ENCODE measurements at regions not wholly inside any gene's neighbourhood (a gene's known extent, or its start where the extent isn't known, plus 50 kb on each side); places are given as distances from the start of the nearest gene placed in this dataset.

- TF ChIP-seq NANOG (IDR thresholded peaks at IDR 0.05; ENCODE audit: insufficient read depth, low read depth, low read length, poor library complexity, severe bottlenecking) (no peak), SP4 (IDR thresholded peaks at IDR 0.05; ENCODE audit: low read length) (no peak), PHF8 (conservative IDR thresholded peaks at IDR 0.05; ENCODE audit: low read depth, low read length) (no peak), SAP30 (IDR thresholded peaks at IDR 0.05; ENCODE audit: insufficient read depth, insufficient replicate concordance, low read length) (no peak), RAD21 (IDR thresholded peaks at IDR 0.05 in 1 of 2, conservative IDR thresholded peaks at IDR 0.05 in 1 of 2; ENCODE audit: low read depth in 2 of 2, low read length in 2 of 2) (no peak), CHD1 (IDR thresholded peaks at IDR 0.05; ENCODE audit: low read depth, low read length) (no peak), SRF (IDR thresholded peaks at IDR 0.05; ENCODE audit: low read depth, low read length) (no peak), JUND (IDR thresholded peaks at IDR 0.05; ENCODE audit: low read length) (no peak)
Observed at GRCh38 chr5:5751498-5751897, 329.0 kb downstream of the ICE1 start (continued).

All from H1 (cell line).